CD14-positive monocyte (primary cell): ENCODE measurements at regions not wholly inside any gene's neighbourhood (a gene's known extent, or its start where the extent isn't known, plus 50 kb on each side); places are given as distances from the start of the nearest gene placed in this dataset.

Experiments
- DNase-seq, 3 donors: peaks; one replicate each; pipeline ENCODE4 v3.0.0-alpha.2; 2011 to 2022
- H2AFZ ChIP-seq: 2 replicates; pipeline ENCODE4 v1.6.0; 2012; ENCODE audit warnings: mild to moderate bottlenecking, low read depth, low read length, inconsistent platforms; ENCODE audit not compliant: insufficient read depth, poor library complexity, severe bottlenecking
- H3K27ac ChIP-seq, 2 donors: 1 replicate in 1 of 2; 2 replicates in 1 of 2; pipeline ENCODE4 v1.5.1; 2012 to 2013; ENCODE audit warnings: low read length in 2 of 2, control low read depth in 1 of 2, inconsistent platforms in 1 of 2, low read depth in 1 of 2, mild to moderate bottlenecking in 1 of 2
- H3K27me3 ChIP-seq, 2 donors: one replicate each; pipeline versions ENCODE4 v1.6.0 to v1.6.1; 2011 to 2013; ENCODE audit warnings: low read length in 2 of 2; ENCODE audit not compliant: control insufficient read depth in 2 of 2, insufficient read depth in 2 of 2
- H3K36me3 ChIP-seq, 2 donors: replicated peaks in 1 of 2; 1 replicate in 1 of 2; 2 replicates in 1 of 2; pipeline versions ENCODE4 v1.5.1 to v1.6.1; 2012 to 2013; ENCODE audit warnings: low read length in 2 of 2, control low read depth in 1 of 2, inconsistent platforms in 1 of 2, mild to moderate bottlenecking in 1 of 2; ENCODE audit not compliant: insufficient read depth in 2 of 2, control insufficient read depth in 1 of 2
- H3K4me1 ChIP-seq, 2 donors: 1 replicate in 1 of 2; 2 replicates in 1 of 2; pipeline versions ENCODE4 v1.5.1 to v1.6.1; 2012 to 2013; ENCODE audit warnings: low read length in 2 of 2, control low read depth in 1 of 2, inconsistent platforms in 1 of 2, mild to moderate bottlenecking in 1 of 2, moderate library complexity in 1 of 2; ENCODE audit not compliant: insufficient read depth in 2 of 2, control insufficient read depth in 1 of 2
- H3K4me2 ChIP-seq: replicated peaks from 2 replicates; pipeline ENCODE3; 2012; ENCODE audit warnings: low read length, moderate library complexity, mild to moderate bottlenecking; ENCODE audit not compliant: poor library complexity, severe bottlenecking; ENCODE audit errors: extremely low read depth
- H3K4me3 ChIP-seq, 3 experiments: fragments of 200-600 bp in 1 of 3; sonication (generic) in 1 of 3; replicated peaks in 1 of 3; 1 replicate in 2 of 3; 2 replicates in 1 of 3; pipeline ENCODE4 v1.5.1; 2011 to 2013; ENCODE audit warnings: low read length in 3 of 3, mild to moderate bottlenecking in 3 of 3, control low read depth in 2 of 3, low read depth in 2 of 3, inconsistent platforms in 1 of 3, moderate library complexity in 1 of 3
- H3K79me2 ChIP-seq: 2 replicates; pipeline ENCODE4 v1.6.0; 2012; ENCODE audit warnings: mild to moderate bottlenecking, control low read depth, inconsistent platforms, low read length, moderate library complexity; ENCODE audit not compliant: insufficient read depth
- H3K9ac ChIP-seq: 2 replicates; pipeline ENCODE4 v1.6.0; 2017; ENCODE audit warnings: low read length, mild to moderate bottlenecking; ENCODE audit not compliant: insufficient read depth, poor library complexity, severe bottlenecking
- H3K9me3 ChIP-seq, 2 donors: replicated peaks in 1 of 2; 1 replicate in 1 of 2; 2 replicates in 1 of 2; pipeline versions ENCODE4 v1.5.1 to v1.6.1; 2012 to 2013; ENCODE audit warnings: low read length in 2 of 2, control low read depth in 1 of 2; ENCODE audit not compliant: control insufficient read depth in 1 of 2, insufficient read depth in 1 of 2
- H4K20me1 ChIP-seq: 2 replicates; pipeline ENCODE4 v1.6.0; 2012; ENCODE audit warnings: mild to moderate bottlenecking, low read length, control low read depth, moderate library complexity; ENCODE audit not compliant: insufficient read depth
- H3K27ac Mint-ChIP-seq, 7 donors: one replicate each; pipeline ENCODE4 v1.8.0; 2020; ENCODE audit warnings: mild to moderate bottlenecking in 7 of 7, mixed read lengths in 7 of 7, moderate library complexity in 6 of 7, inconsistent platforms in 2 of 7
- H3K27me3 Mint-ChIP-seq, 3 donors: one replicate each; pipeline ENCODE4 v1.8.0; 2021 to 2022; ENCODE audit warnings: low read depth in 3 of 3, mild to moderate bottlenecking in 3 of 3, mixed read lengths in 3 of 3, moderate library complexity in 3 of 3, inconsistent platforms in 1 of 3
- H3K36me3 Mint-ChIP-seq, 2 donors: one replicate each; pipeline ENCODE4 v1.8.0; 2020; ENCODE audit warnings: mixed read lengths in 2 of 2, inconsistent platforms in 1 of 2, mild to moderate bottlenecking in 1 of 2
- H3K4me1 Mint-ChIP-seq: one replicate; pipeline ENCODE4 v1.8.0; 2020; ENCODE audit warnings: mild to moderate bottlenecking, mixed read lengths
- H3K4me3 Mint-ChIP-seq, 2 donors: one replicate each; pipeline ENCODE4 v1.8.0; 2020; ENCODE audit warnings: mild to moderate bottlenecking in 2 of 2, mixed read lengths in 2 of 2, moderate library complexity in 1 of 2
- H3K9me3 Mint-ChIP-seq, 7 donors: one replicate each; pipeline ENCODE4 v1.8.0; 2020 to 2022; ENCODE audit warnings: mixed read lengths in 7 of 7, mild to moderate bottlenecking in 6 of 7, moderate library complexity in 6 of 7, inconsistent platforms in 2 of 7
- WGBS: methylation state at CpG from one replicate; pipeline ENCODE4 v1.1.5; 2013; ENCODE audit warnings: missing lambda C conversion rate; ENCODE audit not compliant: insufficient coverage; 5-methylcytosine and 5-hydroxymethylcytosine counted together
- intact Hi-C, 2 donors: fragments of 100-400 bp; cut with micrococcal nuclease; formaldehyde crosslinking; loops; one replicate each; pipeline versions ENCODE4 v1.15.0 to v1.15.1; 2023
- TF ChIP-seq, protein P1 (sequence below): fragments of 200-600 bp; IDR thresholded peaks from one replicate; pipeline ENCODE4 v1.8.0; 2022; ENCODE audit warnings: antibody characterized with exemption, mild to moderate bottlenecking

GRCh38 chr9:22649384-22649783, 202.8 kb downstream of the DMRTA1 start:
- H3K27me3 Mint-ChIP-seq = no peaks in the 10 kb centered on the region

GRCh38 chr9:22650145-22650544, 203.5 kb downstream of the DMRTA1 start:
- no peaks in the 10 kb centered on the region for H3K27me3 Mint-ChIP-seq
- Histone ChIP-seq H2AFZ (no peak overlapping the region), H3K4me2 (no peak overlapping the region), H3K36me3 (no peaks in the 10 kb centered on the region), H3K4me3 (no peak overlapping the region), H3K9ac (no peak overlapping the region), H3K79me2 (no peaks in the 10 kb centered on the region), H3K27me3 (no peaks in the 10 kb centered on the region), H4K20me1 (no peaks in the 10 kb centered on the region), H3K4me1 (no peaks in the 10 kb centered on the region), H3K27ac (no peak overlapping the region), H3K9me3 (peaks cover 3 to 7% of the 10 kb centered on the region in 2 donors)
- 94% methylated on average over 2 of the region's 3 CpGs for WGBS
- no peak overlapping the region for H3K4me3 Mint-ChIP-seq
- TF ChIP-seq, protein P1, sequence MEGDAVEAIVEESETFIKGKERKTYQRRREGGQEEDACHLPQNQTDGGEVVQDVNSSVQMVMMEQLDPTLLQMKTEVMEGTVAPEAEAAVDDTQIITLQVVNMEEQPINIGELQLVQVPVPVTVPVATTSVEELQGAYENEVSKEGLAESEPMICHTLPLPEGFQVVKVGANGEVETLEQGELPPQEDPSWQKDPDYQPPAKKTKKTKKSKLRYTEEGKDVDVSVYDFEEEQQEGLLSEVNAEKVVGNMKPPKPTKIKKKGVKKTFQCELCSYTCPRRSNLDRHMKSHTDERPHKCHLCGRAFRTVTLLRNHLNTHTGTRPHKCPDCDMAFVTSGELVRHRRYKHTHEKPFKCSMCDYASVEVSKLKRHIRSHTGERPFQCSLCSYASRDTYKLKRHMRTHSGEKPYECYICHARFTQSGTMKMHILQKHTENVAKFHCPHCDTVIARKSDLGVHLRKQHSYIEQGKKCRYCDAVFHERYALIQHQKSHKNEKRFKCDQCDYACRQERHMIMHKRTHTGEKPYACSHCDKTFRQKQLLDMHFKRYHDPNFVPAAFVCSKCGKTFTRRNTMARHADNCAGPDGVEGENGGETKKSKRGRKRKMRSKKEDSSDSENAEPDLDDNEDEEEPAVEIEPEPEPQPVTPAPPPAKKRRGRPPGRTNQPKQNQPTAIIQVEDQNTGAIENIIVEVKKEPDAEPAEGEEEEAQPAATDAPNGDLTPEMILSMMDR = no peak
- H3K4me1 Mint-ChIP-seq = no peaks in the 10 kb centered on the region
- DNase-seq = no peak
- intact Hi-C loops = no loop called here
- peaks cover 0 to 8% (median 4%) of the 10 kb centered on the region in 7 donors for H3K9me3 Mint-ChIP-seq
- no peaks in the 10 kb centered on the region for H3K36me3 Mint-ChIP-seq
- no peak overlapping the region for H3K27ac Mint-ChIP-seq

More at GRCh38 chr9:22649384-22649783, 202.8 kb downstream of the DMRTA1 start:
- DNase-seq = no peak
- H3K4me1 ChIP-seq = no peaks in the 10 kb centered on the region
- H3K4me1 Mint-ChIP-seq = no peaks in the 10 kb centered on the region
- 67% methylated on average over 1 of the region's 2 CpGs for WGBS
- no peak overlapping the region for H3K4me3 Mint-ChIP-seq
- no peaks in the 10 kb centered on the region for H3K36me3 ChIP-seq
- H3K27ac Mint-ChIP-seq = no peak overlapping the region
- H3K27ac ChIP-seq = no peak overlapping the region
- H3K4me2 ChIP-seq = no peak overlapping the region
- H3K9me3 Mint-ChIP-seq = peaks cover 0 to 8% (median 4%) of the 10 kb centered on the region in 7 donors
- H3K9me3 ChIP-seq = peaks cover 3 to 7% of the 10 kb centered on the region in 2 donors
- H2AFZ ChIP-seq = no peak overlapping the region
- H3K4me3 ChIP-seq = no peak overlapping the region
- TF ChIP-seq, protein P1 = no peak
- intact Hi-C loops = no loop called here
- H3K79me2 ChIP-seq = no peaks in the 10 kb centered on the region
- no peaks in the 10 kb centered on the region for H4K20me1 ChIP-seq
- no peaks in the 10 kb centered on the region for H3K36me3 Mint-ChIP-seq
- no peak overlapping the region for H3K9ac ChIP-seq
- no peaks in the 10 kb centered on the region for H3K27me3 ChIP-seq
